Astrocyte of the cerebellum (primary cell): ENCODE measurements at regions not wholly inside any gene's neighbourhood (a gene's known extent, or its start where the extent isn't known, plus 50 kb on each side); places are given as distances from the start of the nearest gene placed in this dataset.

Experiments used
- DNase-seq: peaks from one replicate; pipeline ENCODE4 v3.0.0-alpha.2; 2011; ENCODE audit warnings: low read depth
- H3K4me3 ChIP-seq: 2 replicates; pipeline ENCODE4 v1.5.1; 2011; ENCODE audit warnings: mild to moderate bottlenecking, low read depth, low read length, moderate library complexity
- CTCF ChIP-seq: IDR thresholded peaks from 2 replicates; pipeline ENCODE4 v1.5.1; 2012; ENCODE audit warnings: low read length, low read depth, moderate library complexity, mild to moderate bottlenecking; ENCODE audit errors: missing control alignments
- in situ Hi-C: cut with HindIII; loops from 2 replicates; pipeline ENCODE4 v1.10.0; 2017; ENCODE audit warnings: low sequenced_read_pairs

GRCh38 chr2:8518979-8519668 is 162.7 kb upstream of the ID2 start:
- in situ Hi-C loops = no loop called here
- TF ChIP-seq CTCF = no peak
- no peak for DNase-seq
- no peak overlapping the region for H3K4me3 ChIP-seq

GRCh38 chr2:8520791-8521344 is 161.0 kb upstream of the ID2 start:
- TF ChIP-seq CTCF = no peak
- in situ Hi-C loops = no loop called here
- DNase-seq = no peak
- no peak overlapping the region for H3K4me3 ChIP-seq

- in situ Hi-C loops = no loop called here
- no peak for DNase-seq
- H3K4me3 ChIP-seq = no peak overlapping the region
- no peak for TF ChIP-seq CTCF
Measured at GRCh38 chr2:8522687-8523086, 159.2 kb upstream of the ID2 start.

- no peak for TF ChIP-seq CTCF
- in situ Hi-C loops = no loop called here
- H3K4me3 ChIP-seq = no peak overlapping the region
- no peak for DNase-seq
Measured at GRCh38 chr2:8524388-8524787, 157.5 kb upstream of the ID2 start.

- no peak for DNase-seq
- H3K4me3 ChIP-seq = no peak overlapping the region
- in situ Hi-C loops = no loop called here
- TF ChIP-seq CTCF = no peak
Measured at GRCh38 chr2:8524823-8525222, 157.0 kb upstream of the ID2 start.

- no peak for DNase-seq
- in situ Hi-C loops = no loop called here
- TF ChIP-seq CTCF = no peak
- H3K4me3 ChIP-seq = no peak overlapping the region
Measured at GRCh38 chr2:8525236-8525581, 156.6 kb upstream of the ID2 start.
